ENCODE measurements at regions not wholly inside any gene's neighbourhood (a gene's known extent, or its start where the extent isn't known, plus 50 kb on each side); places are given as distances from the start of the nearest gene placed in this dataset.

GRCh38 chr2:5894355-5894754 lies 202.2 kb downstream of the SOX11 start:
- no peak for DNase-seq (ENCODE audit: low spot score)
- no peak for TF ChIP-seq CTCF (IDR thresholded peaks at IDR 0.05; ENCODE audit: extremely low read depth, insufficient read depth, missing control alignments)
- in situ Hi-C loops (cut with MboI; ENCODE audit: low pct_unique_long_range_greater_than_20kb, low sequenced_read_pairs, unreplicated experiment) = no loop called here

- in situ Hi-C loops (cut with MboI; ENCODE audit: low pct_unique_long_range_greater_than_20kb, low sequenced_read_pairs, unreplicated experiment) = no loop called here
- no peak for TF ChIP-seq CTCF (IDR thresholded peaks at IDR 0.05; ENCODE audit: extremely low read depth, insufficient read depth, missing control alignments)
- no peak for DNase-seq (ENCODE audit: low spot score)
These were observed 203.1 kb downstream of the SOX11 start for GRCh38 chr2:5895284-5895683.

- in situ Hi-C loops (cut with MboI; ENCODE audit: low pct_unique_long_range_greater_than_20kb, low sequenced_read_pairs, unreplicated experiment) = no loop called here
- no peak for TF ChIP-seq CTCF (IDR thresholded peaks at IDR 0.05; ENCODE audit: extremely low read depth, insufficient read depth, missing control alignments)
- no peak for DNase-seq (ENCODE audit: low spot score)
These were observed 205.1 kb downstream of the SOX11 start for GRCh38 chr2:5897249-5897648.

DNA sequence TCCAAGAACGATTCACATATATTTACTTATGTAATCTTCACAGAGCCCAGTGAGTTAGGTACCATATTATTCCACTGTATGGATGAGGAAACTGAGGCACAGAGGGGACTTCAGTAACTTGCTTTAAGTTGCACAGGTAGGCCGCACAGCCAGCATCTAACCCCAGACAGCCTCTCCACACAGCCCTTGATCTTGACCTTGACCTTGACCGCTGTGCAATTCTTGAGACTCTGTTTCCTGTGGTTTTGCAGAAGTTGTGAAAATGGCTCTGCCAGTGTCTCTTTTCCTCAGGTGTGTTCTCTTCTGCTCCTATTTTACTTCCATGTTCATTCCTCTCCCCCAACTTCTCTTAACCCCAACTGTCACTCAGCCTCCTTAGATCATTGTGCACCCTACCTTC lies 206.5 kb downstream of the SOX11 start:
- DNase-seq (ENCODE audit: low spot score) = no peak
- TF ChIP-seq CTCF (IDR thresholded peaks at IDR 0.05; ENCODE audit: extremely low read depth, insufficient read depth, missing control alignments) = no peak
- in situ Hi-C loops (cut with MboI; ENCODE audit: low pct_unique_long_range_greater_than_20kb, low sequenced_read_pairs, unreplicated experiment) = no loop called here

GRCh38 chr2:5905661-5906060 lies 213.5 kb downstream of the SOX11 start:
- DNase-seq (ENCODE audit: low spot score) = no peak
- in situ Hi-C loops (cut with MboI; ENCODE audit: low pct_unique_long_range_greater_than_20kb, low sequenced_read_pairs, unreplicated experiment) = no loop called here
- TF ChIP-seq CTCF (IDR thresholded peaks at IDR 0.05; ENCODE audit: extremely low read depth, insufficient read depth, missing control alignments) = no peak

DNA sequence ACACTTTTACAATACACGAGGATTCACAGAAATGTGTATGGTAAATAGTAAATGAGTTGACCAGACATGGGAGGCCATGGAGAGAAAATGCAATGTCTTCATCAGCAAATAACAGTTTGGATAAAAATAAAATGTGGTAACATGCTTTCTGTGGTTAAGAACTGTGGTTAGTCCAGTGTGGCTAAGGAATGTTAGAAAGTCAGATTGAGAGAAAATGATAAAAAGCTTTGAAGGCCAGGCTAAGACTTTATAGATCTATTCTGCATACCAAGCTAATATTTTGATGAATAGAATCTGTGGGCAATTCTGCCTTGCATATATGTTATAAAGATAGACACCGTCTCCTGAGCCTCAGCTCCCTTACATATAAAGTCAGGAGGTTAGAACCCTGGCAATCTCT lies 215.9 kb downstream of the SOX11 start:
- no peak for DNase-seq (ENCODE audit: low spot score)
- in situ Hi-C loops (cut with MboI; ENCODE audit: low pct_unique_long_range_greater_than_20kb, low sequenced_read_pairs, unreplicated experiment) = no loop called here
- TF ChIP-seq CTCF (IDR thresholded peaks at IDR 0.05; ENCODE audit: extremely low read depth, insufficient read depth, missing control alignments) = no peak

DNA sequence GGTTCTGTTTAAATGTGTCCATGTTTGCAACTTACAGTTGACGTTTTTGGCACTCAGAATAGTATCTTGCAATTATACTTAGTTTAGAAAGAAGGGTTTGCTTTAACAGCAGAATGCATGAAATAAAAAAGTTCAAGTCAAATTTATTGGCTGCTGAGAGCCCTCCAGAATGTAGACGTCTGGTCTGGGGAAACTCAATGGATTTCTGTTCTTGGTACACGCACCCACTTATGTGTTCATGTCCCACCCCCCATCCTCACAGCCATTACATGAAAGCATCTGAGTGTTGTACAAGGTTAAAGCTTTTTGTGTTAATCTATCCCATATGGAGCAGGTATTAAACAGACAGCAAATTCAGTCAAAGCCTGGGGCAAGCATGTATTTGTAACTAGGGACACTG lies 219.5 kb downstream of the SOX11 start:
- TF ChIP-seq CTCF (IDR thresholded peaks at IDR 0.05; ENCODE audit: extremely low read depth, insufficient read depth, missing control alignments) = no peak
- in situ Hi-C loops (cut with MboI; ENCODE audit: low pct_unique_long_range_greater_than_20kb, low sequenced_read_pairs, unreplicated experiment) = no loop called here

More for the DNA sequence above, 219.5 kb downstream of the SOX11 start:
- DNase-seq (ENCODE audit: low spot score) = no peak

Data from GM13977 (cell line).